ENCODE measurements at regions not wholly inside any gene's neighbourhood (a gene's known extent, or its start where the extent isn't known, plus 50 kb on each side); places are given as distances from the start of the nearest gene placed in this dataset.

GRCh38 chr9:107732781-107733522, 243.4 kb upstream of the KLF4 start:
- Mint-ChIP-seq H3K4me3 (no peak overlapping the region), H3K4me1 (no peaks in the 10 kb centered on the region), H3K27ac (ENCODE audit: unreplicated experiment) (no peak overlapping the region), H3K36me3 (ENCODE audit: low read depth) (no peaks in the 10 kb centered on the region), H3K27me3 (ENCODE audit: low read depth) (no peaks in the 10 kb centered on the region), H3K9me3 (no peaks in the 10 kb centered on the region)
- TF ChIP-seq, protein P1, sequence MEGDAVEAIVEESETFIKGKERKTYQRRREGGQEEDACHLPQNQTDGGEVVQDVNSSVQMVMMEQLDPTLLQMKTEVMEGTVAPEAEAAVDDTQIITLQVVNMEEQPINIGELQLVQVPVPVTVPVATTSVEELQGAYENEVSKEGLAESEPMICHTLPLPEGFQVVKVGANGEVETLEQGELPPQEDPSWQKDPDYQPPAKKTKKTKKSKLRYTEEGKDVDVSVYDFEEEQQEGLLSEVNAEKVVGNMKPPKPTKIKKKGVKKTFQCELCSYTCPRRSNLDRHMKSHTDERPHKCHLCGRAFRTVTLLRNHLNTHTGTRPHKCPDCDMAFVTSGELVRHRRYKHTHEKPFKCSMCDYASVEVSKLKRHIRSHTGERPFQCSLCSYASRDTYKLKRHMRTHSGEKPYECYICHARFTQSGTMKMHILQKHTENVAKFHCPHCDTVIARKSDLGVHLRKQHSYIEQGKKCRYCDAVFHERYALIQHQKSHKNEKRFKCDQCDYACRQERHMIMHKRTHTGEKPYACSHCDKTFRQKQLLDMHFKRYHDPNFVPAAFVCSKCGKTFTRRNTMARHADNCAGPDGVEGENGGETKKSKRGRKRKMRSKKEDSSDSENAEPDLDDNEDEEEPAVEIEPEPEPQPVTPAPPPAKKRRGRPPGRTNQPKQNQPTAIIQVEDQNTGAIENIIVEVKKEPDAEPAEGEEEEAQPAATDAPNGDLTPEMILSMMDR (conservative IDR thresholded peaks at IDR 0.05), result no peak
- DNase-seq (ENCODE audit: low read depth, low spot score), result no peak

- DNase-seq (ENCODE audit: low read depth, low spot score), result no peak
- TF ChIP-seq, protein P1 (conservative IDR thresholded peaks at IDR 0.05), result no peak
- Mint-ChIP-seq H3K4me1 (no peaks in the 10 kb centered on the region), H3K9me3 (no peaks in the 10 kb centered on the region), H3K4me3 (no peak overlapping the region), H3K27me3 (ENCODE audit: low read depth) (no peaks in the 10 kb centered on the region), H3K36me3 (ENCODE audit: low read depth) (no peaks in the 10 kb centered on the region), H3K27ac (ENCODE audit: unreplicated experiment) (no peak overlapping the region)
These were observed 241.7 kb upstream of the KLF4 start for GRCh38 chr9:107731115-107731762.

DNA sequence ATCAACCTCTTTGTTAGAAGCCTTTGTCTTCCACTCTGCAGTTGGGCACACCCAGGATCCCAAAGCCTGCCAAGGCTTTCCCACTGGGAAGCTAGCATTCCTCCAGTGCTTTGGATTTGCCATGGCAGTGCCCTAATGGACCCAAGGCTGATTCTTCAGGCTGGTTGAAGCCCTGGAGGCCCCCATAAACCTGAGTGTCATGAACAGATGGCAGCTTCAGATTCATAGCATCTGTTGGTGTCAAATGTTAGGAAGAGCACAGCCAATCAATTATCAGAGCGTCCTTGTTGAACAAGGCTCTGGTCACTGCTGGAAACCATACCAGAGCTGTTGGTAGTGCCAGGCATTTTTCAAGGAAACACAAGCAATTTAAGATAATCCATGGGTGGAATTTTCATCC, 241.1 kb upstream of the KLF4 start:
- Mint-ChIP-seq H3K27ac (ENCODE audit: unreplicated experiment) (no peak overlapping the region), H3K27me3 (ENCODE audit: low read depth) (no peaks in the 10 kb centered on the region), H3K4me3 (no peak overlapping the region), H3K36me3 (ENCODE audit: low read depth) (no peaks in the 10 kb centered on the region), H3K4me1 (no peaks in the 10 kb centered on the region), H3K9me3 (no peaks in the 10 kb centered on the region)
- TF ChIP-seq, protein P1 (conservative IDR thresholded peaks at IDR 0.05), result no peak
- DNase-seq (ENCODE audit: low read depth, low spot score), result no peak

DNA sequence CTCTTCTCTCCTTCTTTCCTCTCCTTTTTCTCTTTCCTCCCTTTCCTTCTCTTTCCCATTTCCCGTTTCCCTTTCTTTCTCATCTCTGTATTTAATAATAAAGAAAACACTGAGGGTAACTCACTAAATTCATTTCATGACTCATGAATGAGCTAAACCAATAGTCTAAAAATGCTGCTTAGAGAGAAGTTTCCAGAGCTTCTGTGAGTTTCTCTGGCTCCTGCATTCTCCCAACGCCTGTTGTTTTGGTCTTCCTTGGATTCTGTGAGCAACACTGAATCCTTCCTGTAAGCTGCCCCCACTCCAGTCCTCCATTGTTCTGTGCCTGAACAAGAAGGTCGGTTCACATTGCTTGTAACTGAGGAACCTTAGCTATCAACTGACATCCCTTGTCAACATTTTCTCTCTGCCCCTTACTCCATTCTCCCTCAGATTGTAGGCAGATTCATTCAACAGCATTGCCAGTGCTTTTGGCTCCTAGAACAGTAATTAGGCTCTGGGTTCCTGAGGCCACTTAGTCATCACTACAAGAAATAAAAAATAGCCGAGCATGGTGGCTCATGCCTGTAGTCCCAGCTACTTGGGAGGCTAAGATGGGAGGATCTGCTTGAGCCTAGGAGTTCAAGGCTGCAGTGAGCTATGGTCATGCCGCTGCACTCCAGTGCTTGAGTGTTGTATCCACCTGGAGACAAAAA, 237.7 kb upstream of the KLF4 start:
- Mint-ChIP-seq H3K9me3 (peaks cover 3% of the 10 kb centered on the region), H3K27ac (ENCODE audit: unreplicated experiment) (no peak overlapping the region), H3K4me3 (no peak overlapping the region), H3K4me1 (no peaks in the 10 kb centered on the region), H3K27me3 (ENCODE audit: low read depth) (no peaks in the 10 kb centered on the region), H3K36me3 (ENCODE audit: low read depth) (no peaks in the 10 kb centered on the region)
- DNase-seq (ENCODE audit: low read depth, low spot score), result no peak
- TF ChIP-seq, protein P1 (conservative IDR thresholded peaks at IDR 0.05), result no peak

- H3K4me1 Mint-ChIP-seq, result no peaks in the 10 kb centered on the region
- H3K27ac Mint-ChIP-seq (ENCODE audit: unreplicated experiment), result no peak overlapping the region
- DNase-seq (ENCODE audit: low read depth, low spot score), result no peak
- H3K4me3 Mint-ChIP-seq, result no peak overlapping the region
- H3K27me3 Mint-ChIP-seq (ENCODE audit: low read depth), result peaks cover 2% of the 10 kb centered on the region
- TF ChIP-seq, protein P1 (conservative IDR thresholded peaks at IDR 0.05), result no peak
- no peaks in the 10 kb centered on the region for H3K36me3 Mint-ChIP-seq (ENCODE audit: low read depth)
- H3K9me3 Mint-ChIP-seq, result peaks cover 3% of the 10 kb centered on the region
These were observed 233.4 kb upstream of the KLF4 start for GRCh38 chr9:107723015-107723414.

Measured in neural crest cell (in vitro differentiated cells).